HCT116 (cell line): ENCODE measurements at regions not wholly inside any gene's neighbourhood (a gene's known extent, or its start where the extent isn't known, plus 50 kb on each side); places are given as distances from the start of the nearest gene placed in this dataset.

ENCODE experiments used
- ATAC-seq: fragments of 200-7000 bp; cut with Tn5 transposase; 2 replicates; pipeline ENCODE4 v1.9.1; 2020; ENCODE audit warnings: mild to moderate bottlenecking, moderate library complexity
- BruUV-seq: library from RNA; stranded (reverse); fragments of 400-500 nt; replicated peaks from 2 replicates; lab custom pipeline; 2021; lab: Mats Ljungman, UMichigan
- CTCF ChIA-PET: fragments of 300-600 bp; sonication (Branson Sonifier 250); formaldehyde crosslinking; loops from one replicate; lab custom pipeline; 2021; ENCODE audit warnings: antibody characterized with exemption; lab: Charles Lee
- POLR2A ChIA-PET: fragments of 300-600, 350-600 bp; sonication (Branson Sonifier 250); formaldehyde crosslinking; loops from one replicate; lab custom pipeline; 2021; ENCODE audit warnings: antibody characterized with exemption; lab: Charles Lee
- RAD21 ChIA-PET, 2 experiments: fragments of 300-600 bp; sonication (Branson Sonifier 250); formaldehyde crosslinking; loops; one replicate each; lab custom pipeline; 2023; ENCODE audit warnings: low total read pairs in 2 of 2; ENCODE audit not compliant: uncharacterized antibody in 2 of 2, unreplicated experiment in 2 of 2, low non-redundant PET in 1 of 2; lab: Charles Lee
- DNase-seq: peaks from one replicate; pipeline ENCODE4 v3.0.0-alpha.2; 2010; ENCODE audit warnings: low read depth, low spot score
- H2AFZ ChIP-seq: fragments of 200-600 bp; shearing (Covaris generic), sonication (generic); 2 replicates; pipeline ENCODE4 v1.6.1; 2017; ENCODE audit warnings: low read depth, mixed run types, mixed read lengths, antibody characterized with exemption, low read length; ENCODE audit not compliant: poor library complexity, severe bottlenecking
- H3K27ac ChIP-seq: 2 replicates; pipeline ENCODE4 v1.5.1; 2012; ENCODE audit warnings: low read depth, low read length
- H3K27me3 ChIP-seq: fragments of 200-600 bp; sonication (generic); 2 replicates; pipeline ENCODE4 v1.6.1; 2016; ENCODE audit warnings: mixed run types, low read length, mixed read lengths; ENCODE audit not compliant: insufficient read depth
- H3K36me3 ChIP-seq, 2 experiments: fragments of 200-500 bp in 1 of 2; fragments of 200-600 bp in 1 of 2; sonication (Bioruptor generic) in 1 of 2; sonication (generic) in 1 of 2; 2 replicates each; pipeline versions ENCODE4 v1.5.1 to v1.6.1; 2014 to 2016; ENCODE audit warnings: low read length in 2 of 2, inconsistent platforms in 1 of 2, mixed read lengths in 1 of 2, mixed run types in 1 of 2; ENCODE audit not compliant: insufficient read depth in 2 of 2, control insufficient read depth in 1 of 2
- H3K4me1 ChIP-seq, 2 experiments: fragments of 200-600 bp in 1 of 2; sonication (generic) in 1 of 2; 2 replicates each; pipeline versions ENCODE4 v1.5.1 to v1.6.1; 2012 to 2017; ENCODE audit warnings: low read length in 2 of 2, inconsistent platforms in 1 of 2, mild to moderate bottlenecking in 1 of 2, mixed read lengths in 1 of 2, mixed run types in 1 of 2, moderate library complexity in 1 of 2; ENCODE audit not compliant: insufficient read depth in 2 of 2, control insufficient read depth in 1 of 2
- H3K4me2 ChIP-seq: fragments of 200-600 bp; sonication (generic); 2 replicates; pipeline ENCODE4 v1.6.1; 2017; ENCODE audit warnings: mixed run types, low read length, mixed read lengths
- H3K4me3 ChIP-seq, 2 experiments: fragments of 200-600 bp in 1 of 2; sonication (generic) in 1 of 2; replicated peaks in 1 of 2; 2 replicates each; pipeline ENCODE4 v1.5.1; 2011 to 2016; ENCODE audit warnings: low read length in 2 of 2, control low read depth in 1 of 2, low read depth in 1 of 2, mild to moderate bottlenecking in 1 of 2, mixed read lengths in 1 of 2, mixed run types in 1 of 2
- H3K79me2 ChIP-seq: fragments of 200-600 bp; sonication (generic); 2 replicates; pipeline ENCODE4 v1.6.1; 2017; ENCODE audit warnings: mild to moderate bottlenecking, mixed run types, low read length, moderate library complexity, mixed read lengths; ENCODE audit not compliant: insufficient read depth
- H3K9ac ChIP-seq: fragments of 200-600 bp; sonication (generic); 2 replicates; pipeline ENCODE4 v1.6.1; 2016; ENCODE audit warnings: low read length, mixed read lengths
- H3K9me2 ChIP-seq: fragments of 200-600 bp; sonication (generic), shearing (Covaris generic); 2 replicates; pipeline ENCODE4 v1.6.1; 2017; ENCODE audit warnings: mixed run types, mild to moderate bottlenecking, moderate library complexity; ENCODE audit not compliant: insufficient read depth
- H3K9me3 ChIP-seq, 2 experiments: fragments of 200-500 bp in 1 of 2; fragments of 200-600 bp in 1 of 2; sonication (Bioruptor generic) in 1 of 2; sonication (generic) in 1 of 2; 2 replicates each; pipeline ENCODE4 v1.6.1; 2014 to 2017; ENCODE audit warnings: low read length in 2 of 2, mixed read lengths in 2 of 2, inconsistent platforms in 1 of 2, low read depth in 1 of 2, mild to moderate bottlenecking in 1 of 2, mixed run types in 1 of 2, moderate library complexity in 1 of 2; ENCODE audit not compliant: control insufficient read depth in 1 of 2, insufficient read depth in 1 of 2
- H4K20me1 ChIP-seq: fragments of 200-600 bp; sonication (generic), shearing (Covaris generic); 2 replicates; pipeline ENCODE4 v1.6.1; 2017; ENCODE audit warnings: mixed run types, mild to moderate bottlenecking, moderate library complexity; ENCODE audit not compliant: insufficient read depth
- RAD21 ChIP-seq: IDR thresholded peaks from 2 replicates; pipeline ENCODE4 v1.6.1; 2012; ENCODE audit warnings: low read depth, mild to moderate bottlenecking
- SP1 ChIP-seq: IDR thresholded peaks from 2 replicates; pipeline ENCODE4 v1.6.1; 2012; ENCODE audit warnings: low read depth
- intact Hi-C: fragments of 100-400 bp; cut with micrococcal nuclease; formaldehyde crosslinking; loops from 2 replicates; pipeline ENCODE4 v1.10.0; 2022
- TF ChIP-seq, protein P1 (sequence below), 3 experiments: fragments of 200-600 bp in 1 of 3; sonication (generic) in 1 of 3; IDR thresholded peaks in 2 of 3; conservative IDR thresholded peaks in 1 of 3; 2 replicates each; pipeline ENCODE4 v1.5.1; 2012 to 2017; ENCODE audit warnings: low read depth in 2 of 3, low read length in 2 of 3, antibody characterized with exemption in 1 of 3, borderline replicate concordance in 1 of 3, control low read depth in 1 of 3, mild to moderate bottlenecking in 1 of 3, mixed read lengths in 1 of 3, mixed run types in 1 of 3, moderate library complexity in 1 of 3; ENCODE audit not compliant: insufficient read depth in 1 of 3
- TF ChIP-seq, protein P2 (sequence below): IDR thresholded peaks from 2 replicates; pipeline ENCODE4 v1.6.1; 2011; ENCODE audit warnings: mild to moderate bottlenecking, low read length, moderate library complexity; ENCODE audit not compliant: insufficient replicate concordance; ENCODE audit errors: extremely low read depth

DNA sequence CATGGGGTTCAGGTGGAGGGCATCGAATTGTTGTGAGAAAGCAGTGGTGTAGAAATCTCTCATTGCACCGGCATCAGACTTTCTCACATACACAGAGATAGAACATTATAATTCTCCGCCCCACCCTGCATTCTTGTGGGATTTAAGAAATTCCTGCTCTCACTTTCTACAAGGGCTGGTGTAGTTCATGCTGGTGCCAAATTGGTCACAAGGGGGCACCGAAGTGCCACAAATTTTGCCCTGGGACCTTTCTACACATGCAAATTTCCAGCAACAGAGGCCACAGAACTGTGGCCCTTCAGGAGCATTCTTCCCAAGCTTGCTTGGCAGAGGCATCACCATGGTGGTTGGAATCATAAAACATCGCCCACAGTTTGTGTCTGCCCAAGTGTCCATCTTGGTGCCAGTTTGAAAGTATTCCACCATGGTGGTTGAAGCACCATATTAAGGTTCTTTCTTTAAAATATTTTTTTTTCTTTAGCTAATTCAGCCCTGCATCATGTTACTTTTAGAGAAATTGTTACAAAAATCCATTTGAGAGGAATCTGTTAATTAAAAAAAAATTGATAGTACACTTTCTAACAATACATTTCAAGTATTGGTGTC is 521.2 kb upstream of the FANCL start:
- TF ChIP-seq SP1 (no peak), RAD21 (peak; percentile 75)
- TF ChIP-seq, protein P1, sequence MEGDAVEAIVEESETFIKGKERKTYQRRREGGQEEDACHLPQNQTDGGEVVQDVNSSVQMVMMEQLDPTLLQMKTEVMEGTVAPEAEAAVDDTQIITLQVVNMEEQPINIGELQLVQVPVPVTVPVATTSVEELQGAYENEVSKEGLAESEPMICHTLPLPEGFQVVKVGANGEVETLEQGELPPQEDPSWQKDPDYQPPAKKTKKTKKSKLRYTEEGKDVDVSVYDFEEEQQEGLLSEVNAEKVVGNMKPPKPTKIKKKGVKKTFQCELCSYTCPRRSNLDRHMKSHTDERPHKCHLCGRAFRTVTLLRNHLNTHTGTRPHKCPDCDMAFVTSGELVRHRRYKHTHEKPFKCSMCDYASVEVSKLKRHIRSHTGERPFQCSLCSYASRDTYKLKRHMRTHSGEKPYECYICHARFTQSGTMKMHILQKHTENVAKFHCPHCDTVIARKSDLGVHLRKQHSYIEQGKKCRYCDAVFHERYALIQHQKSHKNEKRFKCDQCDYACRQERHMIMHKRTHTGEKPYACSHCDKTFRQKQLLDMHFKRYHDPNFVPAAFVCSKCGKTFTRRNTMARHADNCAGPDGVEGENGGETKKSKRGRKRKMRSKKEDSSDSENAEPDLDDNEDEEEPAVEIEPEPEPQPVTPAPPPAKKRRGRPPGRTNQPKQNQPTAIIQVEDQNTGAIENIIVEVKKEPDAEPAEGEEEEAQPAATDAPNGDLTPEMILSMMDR (IDR thresholded peaks at IDR 0.05 in 2 of 3, conservative IDR thresholded peaks at IDR 0.05 in 1 of 3; ENCODE audit: borderline replicate concordance in 1 of 3, insufficient read depth in 1 of 3, low read depth in 2 of 3, low read length in 2 of 3), result peak; percentile 44 to 78 (median 74); a peak in 5 of 6 replicates
- TF ChIP-seq, protein P2, sequence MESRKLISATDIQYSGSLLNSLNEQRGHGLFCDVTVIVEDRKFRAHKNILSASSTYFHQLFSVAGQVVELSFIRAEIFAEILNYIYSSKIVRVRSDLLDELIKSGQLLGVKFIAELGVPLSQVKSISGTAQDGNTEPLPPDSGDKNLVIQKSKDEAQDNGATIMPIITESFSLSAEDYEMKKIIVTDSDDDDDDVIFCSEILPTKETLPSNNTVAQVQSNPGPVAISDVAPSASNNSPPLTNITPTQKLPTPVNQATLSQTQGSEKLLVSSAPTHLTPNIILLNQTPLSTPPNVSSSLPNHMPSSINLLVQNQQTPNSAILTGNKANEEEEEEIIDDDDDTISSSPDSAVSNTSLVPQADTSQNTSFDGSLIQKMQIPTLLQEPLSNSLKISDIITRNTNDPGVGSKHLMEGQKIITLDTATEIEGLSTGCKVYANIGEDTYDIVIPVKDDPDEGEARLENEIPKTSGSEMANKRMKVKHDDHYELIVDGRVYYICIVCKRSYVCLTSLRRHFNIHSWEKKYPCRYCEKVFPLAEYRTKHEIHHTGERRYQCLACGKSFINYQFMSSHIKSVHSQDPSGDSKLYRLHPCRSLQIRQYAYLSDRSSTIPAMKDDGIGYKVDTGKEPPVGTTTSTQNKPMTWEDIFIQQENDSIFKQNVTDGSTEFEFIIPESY, result no peak
- no peaks in the 10 kb centered on the region for H3K9me2 ChIP-seq
- RAD21 ChIA-PET, result interaction anchor here (0.6 to 1.1 kb wide), 2 partner anchors 1788 kb away, joined by 3 to 4 read pairs; no protein-coding TSS in a partner anchor
- H3K4me1 ChIP-seq, result no peaks in the 10 kb centered on the region
- no peaks in the 10 kb centered on the region for H4K20me1 ChIP-seq
- no peak overlapping the region for H2AFZ ChIP-seq
- H3K79me2 ChIP-seq, result no peaks in the 10 kb centered on the region
- no peaks in the 10 kb centered on the region for H3K36me3 ChIP-seq
- H3K9me3 ChIP-seq, result no peaks in the 10 kb centered on the region
- H3K27me3 ChIP-seq, result peaks cover 32% of the 10 kb centered on the region
- DNase-seq (peak; percentile 41), ATAC-seq (peak; percentile 97)
- BruUV-seq, result no TSS peak
- CTCF ChIA-PET, result interaction anchor here (0.6 to 1.7 kb wide), 7 partner anchors 16 to 1819 kb away, joined by 3 to 5 read pairs (median 4); no protein-coding TSS in a partner anchor
- H3K4me3 ChIP-seq, result no peak overlapping the region
- no peak overlapping the region for H3K9ac ChIP-seq
- POLR2A ChIA-PET, result no interaction called here
- no peak overlapping the region for H3K27ac ChIP-seq
- intact Hi-C loops, result loop anchor here (1.0 to 10.0 kb wide), 3 partner anchors 109 to 1913 kb away; partner anchors contain the start of gene BCL11A
- no peak overlapping the region for H3K4me2 ChIP-seq
